Motor neuron (in vitro differentiated cells): ENCODE measurements at regions not wholly inside any gene's neighbourhood (a gene's known extent, or its start where the extent isn't known, plus 50 kb on each side); places are given as distances from the start of the nearest gene placed in this dataset.
"Not testable (repeated sequence)": the region's sequence is repeated elsewhere in the genome, so short reads cannot be mapped to it uniquely, and the experiment has no call there.

Source experiments
- ATAC-seq, 8 experiments: fragments of 200-7000 bp; cut with Tn5 transposase; replicated peaks in 6 of 8; 2 replicates each; pipeline ENCODE4 v1.8.0; 2021; ENCODE audit warnings: mild to moderate bottlenecking in 8 of 8, moderate library complexity in 8 of 8
- H3K27ac ChIP-seq, 2 donors: fragments of 250-450 bp; sonication (Bioruptor Pico); 2 replicates each; pipeline ENCODE4 v1.9.0; 2021; ENCODE audit warnings: antibody characterized with exemption in 2 of 2, mild to moderate bottlenecking in 2 of 2, moderate library complexity in 1 of 2
- H3K4me1 ChIP-seq, 2 donors: fragments of 250-450 bp; sonication (Bioruptor Pico); replicated peaks in 1 of 2; 2 replicates each; pipeline ENCODE4 v1.6.1; 2021; ENCODE audit warnings: antibody characterized with exemption in 2 of 2, mild to moderate bottlenecking in 2 of 2, moderate library complexity in 1 of 2
- H3K4me3 ChIP-seq, 5 donors: fragments of 250-450 bp; sonication (Bioruptor Pico); 2 replicates each; pipeline ENCODE4 v1.9.0; 2021; ENCODE audit warnings: antibody characterized with exemption in 5 of 5, mild to moderate bottlenecking in 5 of 5, moderate library complexity in 4 of 5
- WGBS, 10 experiments: fragments of 450-650 bp; shearing (Covaris generic); methylation state at CpG; one replicate each; pipeline ENCODE4 v1.0.0; 2022; 5-methylcytosine and 5-hydroxymethylcytosine counted together
- in situ Hi-C, 9 experiments: fragments of 400-800 bp; cut with MboI; loops; one replicate each; pipeline ENCODE4 v1.15.0; 2021; ENCODE audit warnings: low sequenced_read_pairs in 9 of 9, low pct_unique_long_range_greater_than_20kb in 2 of 9; ENCODE audit not compliant: unreplicated experiment in 9 of 9

DNA sequence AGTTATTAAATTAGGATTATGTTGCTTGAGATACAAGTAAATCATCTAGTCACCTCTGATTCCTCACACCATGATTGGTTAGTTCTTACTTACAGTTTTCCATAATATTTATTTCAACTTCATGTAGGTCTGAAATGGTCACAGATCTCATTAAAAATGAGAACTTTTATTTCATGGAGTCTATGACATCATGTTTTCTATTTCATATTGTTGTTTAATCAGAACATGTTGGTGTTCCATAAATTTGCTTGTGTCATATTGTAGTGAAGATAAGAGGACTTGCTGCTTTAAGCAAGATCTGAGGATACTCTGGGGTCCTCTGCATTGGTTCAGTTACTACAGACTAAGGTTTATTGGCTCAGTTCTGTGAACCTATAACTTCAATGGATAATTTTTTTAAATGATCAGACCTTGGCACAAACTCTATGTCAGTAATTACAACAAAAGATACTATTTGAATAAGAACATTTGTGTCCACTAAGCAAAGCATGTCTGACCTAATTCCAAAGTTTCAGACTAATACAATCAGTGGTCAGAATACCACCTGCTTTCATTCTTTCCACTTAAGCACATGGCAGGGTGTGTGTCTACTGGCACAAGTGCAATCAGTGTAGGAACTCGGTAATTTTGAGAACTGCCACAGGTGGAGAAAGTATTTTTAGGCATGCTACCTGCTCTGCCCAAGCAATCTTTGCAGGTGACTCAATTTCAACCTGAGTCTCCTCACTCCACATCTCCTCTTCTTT, 68.5 kb downstream of the CCDC71L start:
- Histone ChIP-seq H3K4me1 (no peaks in the 10 kb centered on the region), H3K4me3 (no peak overlapping the region), H3K27ac (no peak overlapping the region)
- in situ Hi-C loops, result no loop called here
- no peak for ATAC-seq
- WGBS, 10 experiments, result 11 to 71% (median 40%) methylated on average over 1 of the region's 1 CpG; no CpG with 5 or more reads in 3 of the 10 experiments

DNA sequence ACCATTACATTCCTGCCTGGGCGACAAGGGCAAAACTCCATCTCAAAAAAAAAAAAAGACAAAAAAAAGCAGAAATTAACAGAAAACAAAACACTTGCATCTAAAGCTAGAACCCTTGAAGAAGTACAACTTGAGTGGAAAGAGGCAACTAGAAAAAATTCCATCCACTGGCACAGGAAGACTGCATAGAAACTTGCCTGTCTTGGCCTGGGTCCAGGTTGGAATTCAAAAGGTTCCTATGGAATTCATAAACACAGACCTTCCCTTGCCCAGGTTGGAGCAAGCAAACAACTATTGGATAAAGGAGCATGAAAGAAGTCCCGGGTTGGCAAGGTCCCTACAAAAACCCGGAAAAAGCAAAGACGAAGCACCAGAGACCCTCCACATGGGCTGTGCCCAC, 69.8 kb downstream of the CCDC71L start:
- WGBS, 10 experiments, result 84 to 100% (median 100%) methylated on average over 1 to 4 of the region's 4 CpGs; no CpG with 5 or more reads in 1 of the 10 experiments
- Histone ChIP-seq H3K4me3 (no peak overlapping the region), H3K4me1 (no peaks in the 10 kb centered on the region), H3K27ac (no peak overlapping the region)
- ATAC-seq, result no peak
- in situ Hi-C loops, result no loop called here

DNA sequence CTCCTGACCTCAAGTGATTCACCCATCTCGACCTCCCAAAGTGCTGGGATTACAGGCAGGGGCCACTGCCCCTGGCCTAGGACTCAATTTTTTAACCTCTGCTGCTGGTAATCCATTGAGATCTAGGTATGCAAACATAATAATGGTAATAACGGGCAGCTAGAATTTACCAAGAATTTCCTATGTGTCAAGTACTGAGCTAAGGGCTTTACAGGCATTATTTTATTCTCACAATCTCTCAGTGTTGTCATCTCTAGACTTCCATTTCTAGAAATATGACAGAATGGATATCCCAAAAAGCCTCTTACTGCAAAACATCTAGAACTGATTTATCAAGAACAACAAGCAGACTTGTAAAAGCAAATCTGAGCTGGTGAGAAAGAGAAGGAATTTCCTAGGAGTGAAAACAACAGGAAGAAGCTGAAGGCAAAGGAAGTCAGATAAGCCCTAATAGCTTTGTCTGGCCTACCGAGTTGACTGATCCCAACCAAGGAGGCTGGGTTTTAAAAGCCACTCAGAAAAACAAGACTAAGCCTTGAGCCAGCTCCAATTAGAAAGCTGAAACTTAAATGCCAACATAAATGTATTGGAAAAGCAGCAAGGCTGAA, 70.6 kb downstream of the CCDC71L start:
- no peak overlapping the region for H3K4me3 ChIP-seq
- in situ Hi-C loops, result no loop called here
- H3K27ac ChIP-seq, result no peak overlapping the region
- WGBS, 10 experiments, result 0 to 94% (median 74%) methylated on average over 1 to 2 of the region's 3 CpGs
- ATAC-seq, result no peak
- peaks cover 0 to under 1% of the 10 kb centered on the region in 2 donors for H3K4me1 ChIP-seq

DNA sequence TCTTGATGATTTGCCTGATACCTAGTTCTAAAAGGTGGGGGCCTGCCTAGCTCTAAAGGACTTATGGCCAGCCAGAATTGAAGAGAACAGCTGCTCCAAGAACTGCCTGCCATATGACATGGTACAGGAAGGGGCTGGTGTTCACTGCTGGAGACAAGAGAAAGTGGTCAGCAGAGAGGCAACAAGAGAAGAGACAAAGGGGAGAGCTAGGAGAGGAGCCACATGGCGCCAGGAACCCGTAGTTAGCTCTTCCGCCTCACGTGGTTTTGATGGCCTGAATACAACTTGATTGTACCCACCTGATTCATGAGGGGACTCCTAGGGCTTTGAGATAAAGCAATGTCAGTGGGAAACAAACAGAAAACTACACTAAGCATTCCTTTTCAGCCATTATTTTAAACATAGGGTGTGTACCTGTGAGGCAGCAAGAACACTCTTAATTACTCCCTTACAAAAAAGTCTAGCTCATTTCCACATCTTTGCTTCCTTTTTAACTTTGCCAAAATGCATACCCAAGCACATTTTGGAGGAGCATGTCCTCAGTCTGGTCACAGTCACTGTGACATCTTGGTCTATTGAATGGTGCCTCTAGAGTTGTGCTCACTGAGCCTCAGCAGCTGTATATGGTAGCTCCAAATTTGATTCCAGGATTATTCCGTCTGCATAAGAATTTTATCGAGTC, 71.6 kb downstream of the CCDC71L start:
- 62 to 93% (median 75%) methylated on average over 2 to 6 of the region's 6 CpGs; no CpG with 5 or more reads in 3 of the 10 experiments for WGBS, 10 experiments
- ATAC-seq, result no peak
- peaks cover 0 to 4% of the 10 kb centered on the region in 2 donors for H3K4me1 ChIP-seq
- no peak overlapping the region for H3K4me3 ChIP-seq
- in situ Hi-C loops, result no loop called here
- H3K27ac ChIP-seq, result no peak overlapping the region

DNA sequence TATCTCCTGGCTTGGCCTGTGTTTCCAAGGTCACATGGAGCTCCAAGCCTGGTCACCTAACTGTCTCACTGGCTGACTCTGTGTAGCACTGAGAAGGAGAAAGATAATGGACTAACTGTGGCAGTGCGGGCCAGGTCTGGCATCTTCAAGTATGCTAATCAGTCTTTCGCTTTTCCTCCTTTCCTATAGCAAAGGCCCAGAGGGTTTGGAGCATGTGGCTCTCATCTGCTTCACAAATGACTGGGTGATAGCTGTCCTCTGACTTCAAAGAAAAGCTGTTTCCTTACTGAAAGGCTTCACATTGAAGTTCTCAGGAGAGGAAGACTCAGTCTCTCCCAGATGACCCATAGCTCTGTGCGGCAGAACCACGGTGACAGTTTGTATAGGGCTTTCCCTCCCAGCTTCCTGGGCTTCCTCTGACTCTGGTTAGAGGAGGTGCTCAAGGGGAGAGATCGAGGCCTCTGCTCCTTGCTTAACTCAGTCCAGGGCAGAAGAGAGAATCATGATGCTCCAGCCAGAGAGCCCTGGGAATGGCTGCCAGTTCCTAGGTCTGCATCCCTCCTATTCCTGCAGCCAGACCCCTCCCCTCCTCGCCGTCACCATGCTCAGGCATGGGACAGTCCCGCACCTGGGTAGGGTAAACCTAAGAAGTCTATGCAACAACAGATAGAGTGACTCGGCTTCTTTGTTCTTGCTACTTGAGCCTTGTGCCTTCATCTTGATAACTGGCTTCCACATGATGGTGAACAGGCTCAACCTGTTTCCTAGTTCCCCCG, 72.3 kb downstream of the CCDC71L start:
- in situ Hi-C loops, result no loop called here
- no peak overlapping the region for H3K27ac ChIP-seq
- ATAC-seq, result peak in 3 of 8 experiments; percentile 35 to 82 (median 56)
- no peak overlapping the region for H3K4me3 ChIP-seq
- H3K4me1 ChIP-seq, result peaks cover 0 to 4% of the 10 kb centered on the region in 2 donors
- WGBS, 10 experiments, result 61 to 87% (median 82%) methylated on average over 1 to 5 of the region's 10 CpGs; no CpG with 5 or more reads in 5 of the 10 experiments

DNA sequence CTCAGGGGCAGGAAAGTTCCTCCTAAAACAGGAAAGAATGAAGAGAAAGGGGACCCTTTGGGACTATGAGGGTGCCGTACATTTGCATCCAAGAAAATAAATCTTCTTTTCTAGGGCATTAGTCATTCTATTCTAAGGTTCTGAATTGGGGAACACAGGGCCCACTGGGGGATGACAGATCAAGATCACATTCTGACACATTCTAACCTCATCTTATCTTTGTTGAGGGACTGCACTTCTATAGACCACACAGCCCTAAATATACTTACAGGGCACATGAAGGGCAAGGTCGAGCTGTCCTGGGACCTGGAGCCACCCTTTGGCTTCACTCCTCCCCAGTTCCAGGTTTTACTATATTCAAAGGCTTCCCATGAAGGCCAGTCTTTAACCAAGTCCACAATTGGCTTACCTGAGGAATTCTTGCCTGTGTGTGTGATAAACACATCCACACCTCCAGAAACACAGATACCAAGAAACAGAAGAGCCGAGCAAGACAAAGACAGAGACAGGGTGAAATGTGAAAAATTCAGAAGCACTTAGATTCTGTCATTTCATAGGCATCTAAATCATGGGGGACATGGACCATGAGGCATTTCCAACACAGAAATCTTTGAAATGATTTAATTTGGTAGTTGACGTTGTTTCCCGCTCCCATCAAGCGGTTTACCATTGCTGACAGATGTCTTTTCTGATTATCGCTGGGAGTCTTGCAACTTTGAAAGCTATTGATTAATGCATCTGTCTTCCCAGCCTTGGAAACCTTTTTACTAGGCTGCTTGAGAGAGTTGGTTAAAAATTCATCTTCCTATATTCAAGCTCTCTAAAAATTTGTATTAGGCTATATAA, 75.8 kb downstream of the CCDC71L start:
- H3K4me1 ChIP-seq, result peaks cover 0 to 4% of the 10 kb centered on the region in 2 donors
- 59 to 96% (median 86%) methylated on average over 3 to 7 of the region's 7 CpGs; no CpG with 5 or more reads in 1 of the 10 experiments for WGBS, 10 experiments
- H3K4me3 ChIP-seq, result no peak overlapping the region
- in situ Hi-C loops, result no loop called here
- ATAC-seq, result no peak
- peak overlapping the region in 1 of 2 donors; percentile 11 for H3K27ac ChIP-seq

DNA sequence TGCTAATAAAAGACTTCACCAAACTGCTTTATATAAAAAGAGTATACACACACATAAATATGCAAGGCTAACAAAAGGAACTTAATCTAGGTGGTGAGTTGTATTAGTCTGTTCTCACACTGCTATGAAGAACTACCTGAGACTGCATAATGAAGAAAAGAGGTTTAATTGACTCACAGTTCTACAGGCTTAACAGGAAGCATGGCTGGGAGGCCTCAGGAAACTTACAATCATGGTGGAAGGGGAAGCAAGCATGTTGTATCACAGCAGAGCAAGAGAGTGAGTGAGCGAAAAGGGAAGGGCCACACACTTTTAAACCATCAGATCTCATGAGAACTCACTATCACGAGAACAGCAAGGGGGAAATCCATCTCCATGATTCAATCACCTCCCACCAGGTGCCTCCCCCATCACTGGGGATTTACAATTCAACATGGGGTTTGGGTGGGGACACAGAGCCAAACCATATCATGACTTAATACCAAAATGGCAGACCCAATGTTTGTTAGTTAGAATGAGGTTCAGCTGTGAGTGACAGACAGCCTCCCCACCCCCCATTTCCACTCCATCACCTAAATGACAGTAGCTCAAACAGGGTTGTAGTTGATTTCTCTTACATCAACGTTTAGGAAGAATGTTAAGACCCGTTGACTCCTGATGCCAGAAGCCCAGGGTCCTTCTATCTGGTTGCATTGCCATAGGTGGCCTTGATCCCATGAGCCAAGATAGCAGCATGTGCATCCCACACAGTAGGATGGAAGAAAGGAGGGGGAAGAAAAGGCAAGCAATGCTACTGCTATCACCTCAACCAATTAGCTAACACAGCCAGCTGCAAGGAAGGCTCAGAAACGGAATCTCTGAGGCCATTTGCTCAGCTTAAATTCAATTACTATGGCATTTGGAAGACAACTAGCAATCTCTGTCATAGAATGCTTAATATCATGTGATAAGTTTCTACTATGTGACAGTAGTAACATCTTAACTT, 77.0 kb downstream of the CCDC71L start:
- no peak overlapping the region for H3K27ac ChIP-seq
- 37 to 88% (median 71%) methylated on average over 1 to 4 of the region's 5 CpGs; no CpG with 5 or more reads in 3 of the 10 experiments for WGBS, 10 experiments
- no peak overlapping the region for H3K4me3 ChIP-seq
- no peak for ATAC-seq
- in situ Hi-C loops, result no loop called here
- H3K4me1 ChIP-seq, result peaks cover 0 to 4% of the 10 kb centered on the region in 2 donors

DNA sequence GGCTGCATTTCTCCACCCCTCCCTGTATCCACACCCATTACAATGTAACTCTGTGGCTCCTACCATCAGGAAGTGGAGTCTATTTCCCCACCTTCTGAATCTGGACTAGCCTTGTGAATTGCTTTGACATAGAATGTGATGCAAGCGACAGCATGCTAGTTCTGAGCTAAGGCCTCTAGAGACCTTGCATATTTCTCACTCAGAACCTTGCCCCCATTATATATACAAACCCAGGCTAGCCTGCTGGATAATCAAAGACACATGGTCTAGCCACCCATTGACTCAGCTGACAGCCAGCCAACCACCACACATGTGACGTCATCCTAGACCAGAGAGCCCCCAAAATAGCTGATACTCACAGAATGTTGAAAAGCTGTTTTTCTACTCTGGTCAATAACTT, 77.9 kb downstream of the CCDC71L start:
- WGBS, 10 experiments, result 0 to 100% (median 100%) methylated on average over 1 to 2 of the region's 2 CpGs; no CpG with 5 or more reads in 5 of the 10 experiments
- Histone ChIP-seq H3K4me1 (peaks cover 0 to 4% of the 10 kb centered on the region in 2 donors), H3K4me3 (no peak overlapping the region), H3K27ac (no peak overlapping the region)
- ATAC-seq, result peak in 2 of 8 experiments; percentile 91 to 96
- in situ Hi-C loops, result no loop called here

DNA sequence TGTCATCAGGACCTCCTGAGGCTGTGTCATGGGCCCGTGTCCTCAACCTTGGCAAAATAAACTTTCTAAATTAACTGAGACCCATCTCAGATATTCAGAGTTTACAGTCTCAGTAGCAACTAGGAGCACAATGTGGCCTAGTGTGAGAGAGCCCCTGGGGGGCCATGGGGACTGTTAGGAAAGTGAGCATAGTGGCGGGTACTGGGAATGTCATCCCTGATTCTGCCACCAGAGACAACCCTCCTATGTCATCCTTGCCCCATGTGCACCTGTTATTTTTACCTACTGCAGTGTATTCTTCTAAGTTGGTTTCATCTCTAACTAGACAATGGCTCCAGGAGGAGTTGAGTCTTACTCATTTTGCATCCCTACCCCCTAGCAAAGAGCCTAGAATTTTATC, 78.6 kb downstream of the CCDC71L start:
- Histone ChIP-seq H3K4me1 (peaks cover 0 to 4% of the 10 kb centered on the region in 2 donors), H3K4me3 (no peak overlapping the region), H3K27ac (no peak overlapping the region)
- ATAC-seq, result no peak
- 76 to 100% (median 94%) methylated on average over 1 to 2 of the region's 2 CpGs; no CpG with 5 or more reads in 7 of the 10 experiments for WGBS, 10 experiments
- in situ Hi-C loops, result no loop called here

DNA sequence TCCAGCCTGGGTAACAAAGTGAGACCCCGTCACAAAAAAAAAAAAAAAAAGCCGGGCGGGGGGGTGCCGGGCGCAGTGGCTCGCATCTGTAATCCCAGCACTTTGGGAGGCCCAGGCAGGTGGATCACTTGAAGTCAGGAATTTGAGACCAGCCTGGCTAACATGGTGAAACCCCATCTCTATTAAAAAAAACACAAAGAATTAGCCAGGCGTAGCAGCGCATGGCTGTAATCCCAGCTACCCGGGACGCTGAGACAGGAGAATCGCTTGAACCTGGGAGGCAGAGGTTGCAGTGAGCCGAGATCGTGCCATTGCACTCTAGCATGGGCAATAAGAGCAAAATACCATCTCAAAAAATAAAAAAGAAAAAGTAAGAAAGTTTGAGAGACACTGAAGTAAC, 81.9 kb downstream of the CCDC71L start:
- H3K27ac ChIP-seq, H3K4me3 ChIP-seq, in situ Hi-C loops, ATAC-seq, H3K4me1 ChIP-seq: not testable (repeated sequence)
- 80 to 100% (median 94%) methylated on average over 1 to 9 of the region's 13 CpGs; no CpG with 5 or more reads in 2 of the 10 experiments for WGBS, 10 experiments

DNA sequence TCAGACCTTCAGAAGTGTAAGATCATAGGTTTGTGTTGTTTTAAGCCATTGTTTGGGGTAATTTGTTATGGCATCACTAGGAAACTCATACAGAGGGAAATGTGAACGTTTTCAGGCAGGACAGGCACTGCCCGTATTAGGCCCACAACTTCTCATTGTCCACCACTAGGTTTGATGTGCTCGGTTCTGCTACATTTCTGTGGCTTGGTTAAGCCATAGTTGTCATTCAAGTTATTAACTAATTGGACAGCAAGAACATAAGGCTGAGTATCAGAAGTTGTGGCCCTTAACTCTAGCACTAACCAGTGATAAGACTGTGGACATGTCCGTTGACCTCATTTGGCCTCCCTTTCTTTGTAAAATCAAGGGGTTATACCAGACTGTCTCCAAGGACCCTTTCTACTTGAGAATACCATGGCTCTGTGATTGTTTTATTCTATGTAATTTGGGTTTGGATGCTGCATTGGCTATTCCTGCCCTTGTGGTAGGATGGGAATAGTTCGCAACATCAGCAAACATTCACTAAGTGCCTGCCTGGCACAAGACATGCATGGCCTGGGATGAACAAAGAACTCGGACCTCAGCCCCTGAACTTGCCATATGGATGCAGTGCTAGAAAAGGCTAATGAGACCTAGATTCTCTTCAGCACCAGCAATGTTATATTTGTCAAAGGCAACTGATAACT, 85.7 kb downstream of the CCDC71L start:
- H3K27ac ChIP-seq, result no peak overlapping the region
- H3K4me3 ChIP-seq, result no peak overlapping the region
- ATAC-seq, result no peak
- in situ Hi-C loops, result no loop called here
- H3K4me1 ChIP-seq, result no peaks in the 10 kb centered on the region
- WGBS, 10 experiments, result 20 to 100% (median 78%) methylated on average over 1 to 6 of the region's 6 CpGs; no CpG with 5 or more reads in 3 of the 10 experiments
